Large intestine (tissue), 3 donors: ENCODE measurements at regions not wholly inside any gene's neighbourhood (a gene's known extent, or its start where the extent isn't known, plus 50 kb on each side); places are given as distances from the start of the nearest gene placed in this dataset.

Experiments used
- DNase-seq, 2 donors: peaks; one replicate each; pipeline versions ENCODE4 v3.0.0 to v3.0.0-alpha.2; 2013
- H3K27ac ChIP-seq: one replicate; pipeline ENCODE4 v1.5.1; 2013; ENCODE audit warnings: low read length
- H3K27me3 ChIP-seq: 2 replicates; pipeline ENCODE4 v1.6.1; 2013; ENCODE audit warnings: low read length; ENCODE audit not compliant: control insufficient read depth, insufficient read depth
- H3K36me3 ChIP-seq: 2 replicates; pipeline ENCODE4 v1.6.1; 2013; ENCODE audit warnings: low read length; ENCODE audit not compliant: control insufficient read depth, insufficient read depth
- H3K4me1 ChIP-seq: one replicate; pipeline ENCODE4 v1.6.1; 2013; ENCODE audit warnings: low read length; ENCODE audit not compliant: control insufficient read depth, insufficient read depth
- H3K4me3 ChIP-seq: one replicate; pipeline ENCODE4 v1.5.1; 2013; ENCODE audit warnings: low read length
- H3K9me3 ChIP-seq: one replicate; pipeline ENCODE4 v1.6.1; 2013; ENCODE audit warnings: mild to moderate bottlenecking, low read depth, low read length, moderate library complexity; ENCODE audit not compliant: control insufficient read depth
- WGBS: methylation state at CpG from one replicate; pipeline ENCODE4 v1.1.5; 2013; ENCODE audit warnings: low lambda C conversion rate; ENCODE audit not compliant: insufficient coverage; 5-methylcytosine and 5-hydroxymethylcytosine counted together

- 100% methylated on average over 1 of the region's 3 CpGs for WGBS
- Histone ChIP-seq H3K27ac (no peak overlapping the region), H3K27me3 (no peaks in the 10 kb centered on the region), H3K36me3 (no peaks in the 10 kb centered on the region), H3K4me1 (no peaks in the 10 kb centered on the region), H3K9me3 (no peaks in the 10 kb centered on the region), H3K4me3 (no peak overlapping the region)
- DNase-seq, result peak in 1 of 2 donors; percentile 11
Measured at GRCh38 chr17:71689782-71690181, 431.0 kb upstream of the SOX9 start.

GRCh38 chr17:71699907-71700306, 420.9 kb upstream of the SOX9 start:
- Histone ChIP-seq H3K27ac (no peak overlapping the region), H3K9me3 (no peaks in the 10 kb centered on the region), H3K4me3 (no peak overlapping the region), H3K36me3 (no peaks in the 10 kb centered on the region), H3K27me3 (no peaks in the 10 kb centered on the region), H3K4me1 (no peaks in the 10 kb centered on the region)
- DNase-seq, result no peak

GRCh38 chr17:71703701-71704100, 417.1 kb upstream of the SOX9 start:
- Histone ChIP-seq H3K9me3 (no peaks in the 10 kb centered on the region), H3K36me3 (no peaks in the 10 kb centered on the region), H3K4me3 (no peak overlapping the region), H3K27ac (no peak overlapping the region), H3K27me3 (no peaks in the 10 kb centered on the region), H3K4me1 (no peaks in the 10 kb centered on the region)
- no CpG with 5 or more reads among the region's 2 CpGs for WGBS
- DNase-seq, result no peak

GRCh38 chr17:71709271-71709890, 411.4 kb upstream of the SOX9 start:
- 100% methylated on average over 1 of the region's 3 CpGs for WGBS
- Histone ChIP-seq H3K27ac (no peak overlapping the region), H3K36me3 (no peaks in the 10 kb centered on the region), H3K9me3 (no peaks in the 10 kb centered on the region), H3K4me1 (no peaks in the 10 kb centered on the region), H3K4me3 (no peak overlapping the region), H3K27me3 (no peaks in the 10 kb centered on the region)
- no peak for DNase-seq

GRCh38 chr17:71709946-71710345, 410.9 kb upstream of the SOX9 start:
- Histone ChIP-seq H3K4me3 (no peak overlapping the region), H3K9me3 (no peaks in the 10 kb centered on the region), H3K36me3 (no peaks in the 10 kb centered on the region), H3K27me3 (no peaks in the 10 kb centered on the region), H3K27ac (no peak overlapping the region), H3K4me1 (no peaks in the 10 kb centered on the region)
- peak in 1 of 2 donors; percentile 3 for DNase-seq
- WGBS, result no CpG with 5 or more reads among the region's 4 CpGs

- no peaks in the 10 kb centered on the region for H3K36me3 ChIP-seq
- H3K9me3 ChIP-seq, result no peaks in the 10 kb centered on the region
- H3K27ac ChIP-seq, result no peak overlapping the region
- no peaks in the 10 kb centered on the region for H3K27me3 ChIP-seq
- no peak overlapping the region for H3K4me3 ChIP-seq
- H3K4me1 ChIP-seq, result no peaks in the 10 kb centered on the region
- no CpG with 5 or more reads among the region's 1 CpG for WGBS
- DNase-seq, result peak; percentile 57 to 81
Measured at GRCh38 chr17:71710816-71711215, 410.0 kb upstream of the SOX9 start.

GRCh38 chr17:71713846-71714245, 407.0 kb upstream of the SOX9 start:
- DNase-seq, result no peak
- 60% methylated on average over 1 of the region's 3 CpGs for WGBS

GRCh38 chr17:71724339-71724738, 396.5 kb upstream of the SOX9 start:
- Histone ChIP-seq H3K27ac (no peak overlapping the region), H3K27me3 (no peaks in the 10 kb centered on the region), H3K36me3 (no peaks in the 10 kb centered on the region), H3K9me3 (no peaks in the 10 kb centered on the region), H3K4me1 (no peaks in the 10 kb centered on the region), H3K4me3 (no peak overlapping the region)
- WGBS, result no CpG with 5 or more reads among the region's 2 CpGs
- no peak for DNase-seq

More at GRCh38 chr17:71713846-71714245, 407.0 kb upstream of the SOX9 start:
- Histone ChIP-seq H3K36me3 (no peaks in the 10 kb centered on the region), H3K9me3 (no peaks in the 10 kb centered on the region), H3K27me3 (no peaks in the 10 kb centered on the region), H3K27ac (no peak overlapping the region), H3K4me1 (no peaks in the 10 kb centered on the region), H3K4me3 (no peak overlapping the region)

GRCh38 chr17:71725811-71726210, 395.0 kb upstream of the SOX9 start:
- H3K4me1 ChIP-seq, result no peaks in the 10 kb centered on the region
- DNase-seq, result no peak
- H3K27me3 ChIP-seq, result no peaks in the 10 kb centered on the region
- no peak overlapping the region for H3K4me3 ChIP-seq
- no peaks in the 10 kb centered on the region for H3K36me3 ChIP-seq
- 88% methylated on average over 2 of the region's 3 CpGs for WGBS
- H3K27ac ChIP-seq, result no peak overlapping the region
- no peaks in the 10 kb centered on the region for H3K9me3 ChIP-seq

GRCh38 chr17:71726341-71726740, 394.5 kb upstream of the SOX9 start:
- Histone ChIP-seq H3K4me1 (no peaks in the 10 kb centered on the region), H3K9me3 (no peaks in the 10 kb centered on the region), H3K36me3 (no peaks in the 10 kb centered on the region), H3K27me3 (no peaks in the 10 kb centered on the region), H3K27ac (no peak overlapping the region), H3K4me3 (no peak overlapping the region)
- WGBS, result no CpG with 5 or more reads among the region's 5 CpGs
- no peak for DNase-seq

GRCh38 chr17:71727292-71727691, 393.5 kb upstream of the SOX9 start:
- Histone ChIP-seq H3K9me3 (no peaks in the 10 kb centered on the region), H3K4me3 (no peak overlapping the region), H3K36me3 (no peaks in the 10 kb centered on the region), H3K4me1 (no peaks in the 10 kb centered on the region), H3K27me3 (no peaks in the 10 kb centered on the region), H3K27ac (no peak overlapping the region)
- 100% methylated on average over 1 of the region's 5 CpGs for WGBS
- no peak for DNase-seq
